K562 (cell line): ENCODE measurements at regions not wholly inside any gene's neighbourhood (a gene's known extent, or its start where the extent isn't known, plus 50 kb on each side); places are given as distances from the start of the nearest gene placed in this dataset.

Experiments used
- ATAC-seq: fragments of 200-7000 bp; cut with Tn5 transposase; 3 replicates; pipeline ENCODE4 v1.9.1; 2020; ENCODE audit warnings: moderate library complexity
- BruUV-seq: library from RNA; stranded (reverse); fragments of 400-500 nt; replicated peaks from 2 replicates; lab custom pipeline; 2021; lab: Mats Ljungman, UMichigan
- CTCF ChIA-PET: fragments of 300-600 bp; formaldehyde crosslinking; extraction: SDS; loops from one replicate; lab custom pipeline; 2021; ENCODE audit warnings: low intra/inter-chr PET ratio; lab: Yijun Ruan, JAX
- POLR2A ChIA-PET: fragments of 300-600, 350-650 bp; sonication (Branson Sonifier 250); formaldehyde crosslinking; extraction: SDS; loops from one replicate; lab custom pipeline; 2021; ENCODE audit warnings: antibody characterized with exemption, inconsistent platforms; lab: Yijun Ruan, JAX
- DNase-seq, 4 experiments: peaks; one replicate each; pipeline versions ENCODE4 v3.0.0 to v3.0.0-alpha.2; 2011 to 2018; ENCODE audit warnings: low spot score in 3 of 4, mixed read lengths in 3 of 4; ENCODE audit errors: extremely low read depth in 1 of 4
- FAIRE-seq: peaks from 2 replicates; lab custom pipeline; 2011; peaks lifted over from hg19 to GRCh38; lab: Jason Lieb, UNC
- H2AFZ ChIP-seq: 2 replicates; pipeline ENCODE4 v1.6.0; 2011; ENCODE audit warnings: low read depth, low read length, control low read depth, inconsistent platforms
- H3K27ac ChIP-seq: fragments of 200-600 bp; 3 replicates; pipeline ENCODE4 v1.8.0; 2011; ENCODE audit warnings: low read depth, mild to moderate bottlenecking, control low read depth, inconsistent platforms, low read length, moderate library complexity, mixed read lengths; ENCODE audit errors: extremely low read depth
- H3K27me3 ChIP-seq, 2 experiments: fragments of 300-600 bp in 1 of 2; 2 replicates in 1 of 2; 3 replicates in 1 of 2; pipeline versions ENCODE4 v1.6.0 to v1.8.0; 2011; ENCODE audit warnings: inconsistent platforms in 2 of 2, low read length in 2 of 2, mild to moderate bottlenecking in 1 of 2, mixed read lengths in 1 of 2, moderate library complexity in 1 of 2; ENCODE audit not compliant: control insufficient read depth in 2 of 2, insufficient read depth in 2 of 2
- H3K36me3 ChIP-seq: fragments of 300-600 bp; 3 replicates; pipeline ENCODE4 v1.8.0; 2011; ENCODE audit warnings: mild to moderate bottlenecking, low read length, inconsistent platforms; ENCODE audit not compliant: control insufficient read depth, insufficient read depth
- H3K4me1 ChIP-seq, 2 experiments: fragments of 200-600 bp in 1 of 2; replicated peaks in 1 of 2; 2 replicates in 1 of 2; 3 replicates in 1 of 2; pipeline versions ENCODE4 v1.5.1 to v1.8.0; 2011; ENCODE audit warnings: inconsistent platforms in 2 of 2, low read length in 2 of 2, mild to moderate bottlenecking in 1 of 2, mixed read lengths in 1 of 2, moderate library complexity in 1 of 2; ENCODE audit not compliant: control insufficient read depth in 2 of 2, insufficient read depth in 2 of 2
- H3K4me2 ChIP-seq: 2 replicates; pipeline ENCODE4 v1.6.1; 2011; ENCODE audit warnings: low read length, control low read depth, inconsistent platforms, mixed read lengths; ENCODE audit not compliant: insufficient read depth
- H3K4me3 ChIP-seq: fragments of 200-600 bp; sonication (generic), shearing (Covaris generic); 2 replicates; pipeline ENCODE4 v1.5.1; 2016; ENCODE audit warnings: control low read depth, inconsistent platforms
- H3K79me2 ChIP-seq: fragments of 200-600 bp; 3 replicates; pipeline ENCODE4 v1.8.0; 2011; ENCODE audit warnings: low read length, inconsistent platforms; ENCODE audit not compliant: control insufficient read depth, insufficient read depth
- H3K9ac ChIP-seq, 2 experiments: 2 replicates each; pipeline versions ENCODE4 v1.6.0 to v1.6.1; 2011; ENCODE audit warnings: low read depth in 2 of 2, low read length in 2 of 2, control low read depth in 1 of 2, inconsistent platforms in 1 of 2, mild to moderate bottlenecking in 1 of 2, mixed read lengths in 1 of 2; ENCODE audit not compliant: insufficient read depth in 1 of 2
- H3K9me1 ChIP-seq: one replicate; pipeline ENCODE4 v1.6.0; 2011; ENCODE audit warnings: inconsistent platforms, mild to moderate bottlenecking, low read length, moderate library complexity; ENCODE audit not compliant: control insufficient read depth, insufficient read depth
- H3K9me3 ChIP-seq: replicated peaks from 2 replicates; pipeline ENCODE4 v1.5.1; 2011; ENCODE audit warnings: low read depth, low read length, inconsistent platforms; ENCODE audit not compliant: control insufficient read depth, insufficient read depth
- H4K20me1 ChIP-seq: replicated peaks from 2 replicates; pipeline ENCODE4 v1.6.1; 2011; ENCODE audit warnings: low read length, inconsistent platforms, mixed read lengths; ENCODE audit not compliant: control insufficient read depth, insufficient read depth
- CEBPB ChIP-seq: fragments of 450-650 bp; IDR thresholded peaks from 2 replicates; pipeline ENCODE4 v1.6.1; 2016; ENCODE audit warnings: missing genetic modification characterization, missing compliant biosample characterization
- FIP1L1 ChIP-seq: fragments of 200-400 bp; formaldehyde crosslinking; IDR thresholded peaks from 2 replicates; pipeline ENCODE4 v1.6.1; 2018; ENCODE audit warnings: mild to moderate bottlenecking, low read depth, low read length; ENCODE audit not compliant: poor library complexity, severe bottlenecking
- HEY1 ChIP-seq: fragments of 250-450 bp; sonication (Bioruptor Pico); IDR thresholded peaks from 2 replicates; pipeline ENCODE4 v1.5.0; 2020; ENCODE audit warnings: mild to moderate bottlenecking, moderate library complexity, borderline replicate concordance
- JUNB ChIP-seq: fragments of 450-650 bp; formaldehyde crosslinking; conservative IDR thresholded peaks from 2 replicates; pipeline ENCODE4 v1.4.0; 2020; ENCODE audit warnings: mild to moderate bottlenecking
- MAFF ChIP-seq: IDR thresholded peaks from 2 replicates; pipeline ENCODE4 v1.6.1; 2012; ENCODE audit warnings: low read length, improper control_type of control experiment
- MAFG ChIP-seq: fragments of 450-650 bp; conservative IDR thresholded peaks from 2 replicates; pipeline ENCODE4 v1.6.1; 2016; ENCODE audit warnings: missing genetic modification characterization, missing compliant biosample characterization
- POLR2H ChIP-seq: IDR thresholded peaks from 2 replicates; pipeline ENCODE4 v1.6.1; 2016; ENCODE audit warnings: missing genetic modification characterization, low read depth, mild to moderate bottlenecking, control low read depth, missing compliant biosample characterization, moderate library complexity
- RBFOX2 ChIP-seq: fragments of 200-400 bp; formaldehyde crosslinking; IDR thresholded peaks from 2 replicates; pipeline ENCODE4 v1.6.1; 2017; ENCODE audit warnings: low read depth, mild to moderate bottlenecking, low read length, moderate library complexity
- SMAD2 ChIP-seq: fragments of 150-350 bp; IDR thresholded peaks from 2 replicates; pipeline ENCODE4 v1.6.1; 2014; ENCODE audit warnings: low read depth, mild to moderate bottlenecking, low read length
- TGIF2 ChIP-seq: sonication (generic); formaldehyde crosslinking; IDR thresholded peaks from 2 replicates; pipeline ENCODE4 v1.8.1; 2022; ENCODE audit warnings: mild to moderate bottlenecking, missing genetic modification reagents, moderate library complexity
- TSC22D4 ChIP-seq: fragments of 450-650 bp; IDR thresholded peaks from 2 replicates; pipeline ENCODE4 v1.6.1; 2016; ENCODE audit warnings: missing genetic modification characterization, missing biosample characterization, control low read depth
- WGBS: fragments of 100-300 bp; shearing (Covaris generic); methylation state at CpG from one replicate; pipeline ENCODE4 v1.1.6; 2016; ENCODE audit warnings: low coverage, mixed read lengths; ENCODE audit not compliant: insufficient coverage; ENCODE audit errors: missing lambda C conversion rate; 5-methylcytosine and 5-hydroxymethylcytosine counted together
- in situ Hi-C: fragments of 300-500 bp; cut with MboI; formaldehyde crosslinking; loops from 4 replicates; pipeline ENCODE4 v1.15.0; 2018; ENCODE audit warnings: inconsistent platforms, mixed read lengths
- intact Hi-C: fragments of 100-400 bp; cut with micrococcal nuclease; formaldehyde crosslinking; loops from 2 replicates; pipeline ENCODE4 v1.14.2; 2022
- TF ChIP-seq, protein P1 (sequence below): IDR thresholded peaks from 3 replicates; pipeline ENCODE4 v1.6.1; 2011; ENCODE audit warnings: borderline replicate concordance, mild to moderate bottlenecking, moderate library complexity; ENCODE audit not compliant: insufficient read length; ENCODE audit errors: extremely low read depth
- TF ChIP-seq, protein P2 (sequence below), 2 experiments: fragments of 450-650 bp; IDR thresholded peaks; 2 replicates each; pipeline ENCODE4 v1.6.1; 2018; ENCODE audit warnings: mild to moderate bottlenecking in 2 of 2, low read depth in 1 of 2; ENCODE audit not compliant: partially characterized antibody in 2 of 2

- TF ChIP-seq POLR2H (tag) (no peak), CEBPB (tag) (peak; percentile 50; the same call in 1 of the 2 replicates), MAFF (peak; percentile 76), MAFG (tag) (peak; percentile 90)
- TF ChIP-seq, all 486 proteins: peak for 12
Observed at GRCh38 chr6:25022140-25022553, 86.4 kb upstream of the RIPOR2 start (continued).

DNA sequence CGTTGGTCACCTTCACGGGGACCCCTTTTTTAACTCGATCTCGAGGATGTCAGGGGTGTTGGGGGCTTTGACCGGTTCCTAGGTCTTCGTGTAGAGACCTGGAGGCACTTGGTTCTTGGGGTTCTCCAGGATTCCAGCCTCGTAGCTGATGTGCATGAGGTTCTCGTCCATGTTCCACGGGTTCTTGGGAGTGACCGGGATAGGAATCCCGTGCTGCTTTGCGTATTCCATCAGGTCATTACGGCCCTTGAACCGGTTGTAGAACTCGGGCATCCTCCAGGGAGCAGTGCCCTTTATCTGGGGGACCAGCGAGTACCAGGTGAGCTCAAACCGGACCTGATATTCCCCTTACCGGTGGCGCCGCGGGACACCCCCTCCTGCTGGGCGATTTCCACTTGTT is 88.0 kb upstream of the RIPOR2 start:
- H3K9ac ChIP-seq, result no peak overlapping the region
- H3K4me2 ChIP-seq, result no peak overlapping the region
- intact Hi-C loops, result no loop called here
- peaks cover 9 to 38% of the 10 kb centered on the region in 2 experiments; a peak in 4 of 5 replicates for H3K27me3 ChIP-seq
- ATAC-seq (no peak), DNase-seq (no peak), FAIRE-seq (no peak)
- ChIA-PET POLR2A (interaction anchor here (0.6 kb wide), 1 partner anchor 724 kb away, joined by 3 read pairs; no protein-coding TSS in a partner anchor), CTCF (no interaction called here)
- no peak overlapping the region for H2AFZ ChIP-seq
- H3K9me1 ChIP-seq, result no peaks in the 10 kb centered on the region
- BruUV-seq, result no TSS peak
- 11% methylated on average over 22 of the region's 22 CpGs for WGBS
- no peak overlapping the region for H3K4me3 ChIP-seq
- in situ Hi-C loops, result no loop called here
- H3K9me3 ChIP-seq, result no peaks in the 10 kb centered on the region
- no peak overlapping the region for H3K27ac ChIP-seq
- H3K4me1 ChIP-seq, result peaks cover 0 to 4% of the 10 kb centered on the region in 2 experiments; a peak in 2 of 5 replicates
- H3K79me2 ChIP-seq, result no peaks in the 10 kb centered on the region
- H4K20me1 ChIP-seq, result no peaks in the 10 kb centered on the region
- H3K36me3 ChIP-seq, result no peaks in the 10 kb centered on the region
- no peak for TF ChIP-seq JUNB
- TF ChIP-seq SMAD2, result no peak
- TF ChIP-seq RBFOX2, result no peak
- TF ChIP-seq FIP1L1, result no peak
- no peak for TF ChIP-seq TGIF2 (CRISPR knock-in tag)
- TF ChIP-seq, protein P1, sequence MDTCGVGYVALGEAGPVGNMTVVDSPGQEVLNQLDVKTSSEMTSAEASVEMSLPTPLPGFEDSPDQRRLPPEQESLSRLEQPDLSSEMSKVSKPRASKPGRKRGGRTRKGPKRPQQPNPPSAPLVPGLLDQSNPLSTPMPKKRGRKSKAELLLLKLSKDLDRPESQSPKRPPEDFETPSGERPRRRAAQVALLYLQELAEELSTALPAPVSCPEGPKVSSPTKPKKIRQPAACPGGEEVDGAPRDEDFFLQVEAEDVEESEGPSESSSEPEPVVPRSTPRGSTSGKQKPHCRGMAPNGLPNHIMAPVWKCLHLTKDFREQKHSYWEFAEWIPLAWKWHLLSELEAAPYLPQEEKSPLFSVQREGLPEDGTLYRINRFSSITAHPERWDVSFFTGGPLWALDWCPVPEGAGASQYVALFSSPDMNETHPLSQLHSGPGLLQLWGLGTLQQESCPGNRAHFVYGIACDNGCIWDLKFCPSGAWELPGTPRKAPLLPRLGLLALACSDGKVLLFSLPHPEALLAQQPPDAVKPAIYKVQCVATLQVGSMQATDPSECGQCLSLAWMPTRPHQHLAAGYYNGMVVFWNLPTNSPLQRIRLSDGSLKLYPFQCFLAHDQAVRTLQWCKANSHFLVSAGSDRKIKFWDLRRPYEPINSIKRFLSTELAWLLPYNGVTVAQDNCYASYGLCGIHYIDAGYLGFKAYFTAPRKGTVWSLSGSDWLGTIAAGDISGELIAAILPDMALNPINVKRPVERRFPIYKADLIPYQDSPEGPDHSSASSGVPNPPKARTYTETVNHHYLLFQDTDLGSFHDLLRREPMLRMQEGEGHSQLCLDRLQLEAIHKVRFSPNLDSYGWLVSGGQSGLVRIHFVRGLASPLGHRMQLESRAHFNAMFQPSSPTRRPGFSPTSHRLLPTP, result no peak
- TF ChIP-seq TSC22D4 (tag), result no peak
- TF ChIP-seq HEY1, result no peak
- TF ChIP-seq, protein P2, sequence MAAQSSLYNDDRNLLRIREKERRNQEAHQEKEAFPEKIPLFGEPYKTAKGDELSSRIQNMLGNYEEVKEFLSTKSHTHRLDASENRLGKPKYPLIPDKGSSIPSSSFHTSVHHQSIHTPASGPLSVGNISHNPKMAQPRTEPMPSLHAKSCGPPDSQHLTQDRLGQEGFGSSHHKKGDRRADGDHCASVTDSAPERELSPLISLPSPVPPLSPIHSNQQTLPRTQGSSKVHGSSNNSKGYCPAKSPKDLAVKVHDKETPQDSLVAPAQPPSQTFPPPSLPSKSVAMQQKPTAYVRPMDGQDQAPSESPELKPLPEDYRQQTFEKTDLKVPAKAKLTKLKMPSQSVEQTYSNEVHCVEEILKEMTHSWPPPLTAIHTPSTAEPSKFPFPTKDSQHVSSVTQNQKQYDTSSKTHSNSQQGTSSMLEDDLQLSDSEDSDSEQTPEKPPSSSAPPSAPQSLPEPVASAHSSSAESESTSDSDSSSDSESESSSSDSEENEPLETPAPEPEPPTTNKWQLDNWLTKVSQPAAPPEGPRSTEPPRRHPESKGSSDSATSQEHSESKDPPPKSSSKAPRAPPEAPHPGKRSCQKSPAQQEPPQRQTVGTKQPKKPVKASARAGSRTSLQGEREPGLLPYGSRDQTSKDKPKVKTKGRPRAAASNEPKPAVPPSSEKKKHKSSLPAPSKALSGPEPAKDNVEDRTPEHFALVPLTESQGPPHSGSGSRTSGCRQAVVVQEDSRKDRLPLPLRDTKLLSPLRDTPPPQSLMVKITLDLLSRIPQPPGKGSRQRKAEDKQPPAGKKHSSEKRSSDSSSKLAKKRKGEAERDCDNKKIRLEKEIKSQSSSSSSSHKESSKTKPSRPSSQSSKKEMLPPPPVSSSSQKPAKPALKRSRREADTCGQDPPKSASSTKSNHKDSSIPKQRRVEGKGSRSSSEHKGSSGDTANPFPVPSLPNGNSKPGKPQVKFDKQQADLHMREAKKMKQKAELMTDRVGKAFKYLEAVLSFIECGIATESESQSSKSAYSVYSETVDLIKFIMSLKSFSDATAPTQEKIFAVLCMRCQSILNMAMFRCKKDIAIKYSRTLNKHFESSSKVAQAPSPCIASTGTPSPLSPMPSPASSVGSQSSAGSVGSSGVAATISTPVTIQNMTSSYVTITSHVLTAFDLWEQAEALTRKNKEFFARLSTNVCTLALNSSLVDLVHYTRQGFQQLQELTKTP (IDR thresholded peaks at IDR 0.05; ENCODE audit: low read depth in 1 of 2, partially characterized antibody in 2 of 2), result no peak
